ENCODE measurements at regions not wholly inside any gene's neighbourhood (a gene's known extent, or its start where the extent isn't known, plus 50 kb on each side); places are given as distances from the start of the nearest gene placed in this dataset.
A peak's percentile ranks its signal among the peaks of the same experiment; 100 is the strongest.

DNA sequence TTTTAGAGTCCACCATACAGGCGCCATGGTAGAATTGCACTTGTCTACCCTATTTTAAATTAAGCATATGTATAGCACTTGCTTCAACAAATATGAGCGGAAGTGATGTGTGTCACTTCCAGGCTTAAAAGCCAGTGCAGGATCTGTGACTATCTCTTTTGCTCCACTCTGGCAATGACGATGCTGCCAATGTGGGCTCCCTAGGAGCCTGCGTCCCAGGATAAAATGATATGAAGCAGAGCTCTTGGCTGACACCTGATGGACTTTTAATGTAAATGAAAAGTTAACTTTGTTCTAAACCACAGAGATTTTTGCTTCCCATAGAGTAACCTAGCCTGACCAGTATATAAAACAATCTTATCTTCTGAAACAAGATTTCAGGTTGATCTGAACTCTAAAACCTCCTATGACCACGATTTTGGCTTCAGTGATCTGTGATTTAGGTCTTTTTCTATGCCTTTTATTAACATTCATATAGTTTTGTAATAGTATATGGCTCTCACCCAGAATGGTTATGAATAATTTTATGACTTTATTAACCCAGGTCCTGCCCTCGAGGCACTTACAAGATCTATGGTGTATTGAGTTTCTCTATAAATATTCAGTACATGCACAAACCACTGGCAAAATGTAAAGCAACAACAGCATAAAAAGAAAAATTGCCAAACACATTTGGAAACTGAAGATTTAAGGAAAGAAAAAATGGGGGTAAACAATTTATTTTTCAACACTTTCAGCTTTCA lies 422.5 kb upstream of the PIK3C3 start:
- no peak for DNase-seq

DNA sequence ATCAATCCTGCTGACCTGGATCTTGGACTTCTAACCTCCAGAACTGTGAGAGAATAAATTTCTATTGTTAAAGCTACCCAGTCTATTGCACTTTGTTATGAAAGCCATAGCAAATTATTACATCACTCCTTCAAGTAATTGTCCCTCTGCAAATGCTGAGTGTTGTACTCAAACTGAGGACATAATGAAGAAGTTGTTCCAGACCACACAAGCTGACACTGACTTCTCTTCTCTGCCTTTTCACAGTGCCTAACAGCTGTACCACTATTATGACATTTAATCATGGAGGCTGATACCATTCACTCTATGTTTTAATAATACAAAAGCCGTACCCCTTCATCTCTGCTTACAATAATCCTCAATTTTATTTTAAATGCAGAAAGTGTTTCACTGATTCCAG lies 424.1 kb upstream of the PIK3C3 start:
- DNase-seq, result no peak

DNA sequence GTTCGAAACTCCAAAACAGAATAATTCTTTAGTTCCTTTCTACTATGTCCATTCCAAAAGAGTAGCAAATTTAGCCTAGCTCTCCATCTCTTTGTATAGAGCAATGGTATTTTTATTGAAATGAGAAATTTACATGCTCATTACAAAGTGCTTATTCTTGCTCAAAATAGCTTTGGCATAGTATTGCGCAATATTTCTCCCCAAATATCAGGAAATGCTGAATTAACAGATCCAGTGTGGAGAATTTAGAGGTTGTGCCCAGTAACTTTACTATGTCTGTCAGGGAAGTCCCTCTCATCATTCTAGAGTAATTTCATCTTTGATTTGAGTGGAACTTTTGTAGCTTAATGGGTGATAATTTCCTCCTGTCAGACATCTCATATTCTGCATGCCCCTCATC lies 425.9 kb upstream of the PIK3C3 start:
- DNase-seq, result no peak

DNA sequence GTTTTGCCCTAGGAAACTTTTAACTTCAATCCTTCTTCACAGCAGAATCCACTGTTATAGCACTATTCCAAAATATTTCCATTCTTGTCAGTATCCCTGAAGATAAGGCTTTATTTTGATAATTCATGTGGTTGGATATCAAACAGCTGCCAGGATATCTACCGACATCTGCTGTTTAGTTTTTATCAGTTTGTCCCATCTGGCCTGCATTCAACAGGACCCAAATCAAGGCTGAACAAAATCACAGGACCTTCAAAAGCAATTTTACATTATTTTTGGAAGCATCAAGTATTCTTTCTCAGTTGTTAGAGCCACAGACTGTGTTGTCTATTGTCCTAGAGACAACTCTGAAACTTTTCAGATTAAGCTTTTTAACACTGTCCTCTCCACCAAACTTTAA lies 429.0 kb upstream of the PIK3C3 start:
- no peak for DNase-seq

DNA sequence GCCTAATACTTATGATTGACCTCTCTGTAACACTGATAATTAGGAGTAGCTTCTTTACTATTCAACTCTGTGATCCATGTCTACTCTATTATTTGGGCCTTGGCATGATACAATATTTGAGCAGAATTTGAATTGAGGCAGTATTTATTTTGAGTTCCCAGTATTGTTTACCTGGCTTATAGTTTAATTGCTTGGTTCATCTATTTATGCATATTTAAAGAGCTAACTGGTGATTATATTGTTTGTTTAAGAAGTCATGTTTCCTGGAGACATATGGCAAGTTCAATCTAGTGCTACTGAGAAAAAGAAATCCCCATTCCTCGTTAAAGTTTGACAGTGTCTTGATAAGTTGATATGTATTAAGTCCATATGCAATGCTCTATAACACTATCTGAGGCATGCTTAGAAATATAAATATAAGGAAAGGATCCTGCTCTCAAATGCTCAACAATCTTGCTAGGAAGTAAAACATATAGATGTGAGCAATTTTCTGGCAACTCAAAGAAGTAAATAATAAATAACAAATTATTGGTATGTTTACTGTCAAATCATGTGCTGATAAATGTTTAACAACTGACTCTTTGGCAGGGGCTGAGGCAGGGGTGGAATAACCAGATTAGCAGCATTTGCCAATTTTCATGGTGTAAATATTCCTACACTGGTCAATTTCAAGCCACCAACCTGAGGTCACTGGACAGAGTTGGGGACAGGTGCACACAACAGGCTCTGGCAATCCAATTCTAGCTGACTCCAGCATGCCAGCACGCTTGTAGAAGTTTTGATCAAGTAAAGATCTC lies 430.2 kb upstream of the PIK3C3 start:
- DNase-seq, result peak; percentile 52

DNA sequence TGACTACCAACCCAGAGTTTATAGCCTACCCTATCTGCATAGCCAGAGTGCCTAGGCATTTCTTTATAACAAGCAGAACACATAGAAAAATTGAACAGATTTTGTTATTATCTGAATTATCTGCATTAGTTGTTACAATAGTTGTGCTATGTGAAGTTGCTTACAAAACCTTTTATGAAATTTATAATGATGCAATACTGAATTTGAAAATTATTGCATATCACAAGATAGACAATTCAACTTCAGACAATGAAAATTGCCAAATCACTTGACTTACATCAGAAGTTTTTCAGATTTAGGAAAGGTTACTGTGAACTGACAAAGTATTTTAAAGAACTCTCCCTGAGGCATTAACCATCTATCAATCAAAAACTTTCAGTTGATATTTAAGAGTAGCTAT lies 437.9 kb upstream of the PIK3C3 start:
- DNase-seq, result no peak

DNA sequence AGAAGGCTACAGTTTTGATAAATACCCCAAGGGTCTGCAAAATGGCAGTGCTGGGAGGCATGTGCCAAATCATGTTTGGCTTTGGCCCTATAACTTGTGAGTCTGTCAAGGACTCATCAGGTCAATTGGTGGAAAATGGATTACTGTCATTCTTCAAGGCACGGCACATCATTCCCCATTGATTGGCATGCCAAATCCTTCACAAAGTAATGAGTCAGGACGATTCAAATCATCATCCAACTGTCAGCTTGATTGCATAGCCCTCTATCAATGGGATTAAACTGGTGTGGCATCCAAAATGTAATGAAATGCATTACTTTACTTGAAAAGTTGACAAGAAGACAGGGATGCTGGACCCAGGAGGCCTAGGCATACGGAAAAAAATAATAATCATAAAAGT lies 441.6 kb upstream of the PIK3C3 start:
- no peak for DNase-seq

DNA sequence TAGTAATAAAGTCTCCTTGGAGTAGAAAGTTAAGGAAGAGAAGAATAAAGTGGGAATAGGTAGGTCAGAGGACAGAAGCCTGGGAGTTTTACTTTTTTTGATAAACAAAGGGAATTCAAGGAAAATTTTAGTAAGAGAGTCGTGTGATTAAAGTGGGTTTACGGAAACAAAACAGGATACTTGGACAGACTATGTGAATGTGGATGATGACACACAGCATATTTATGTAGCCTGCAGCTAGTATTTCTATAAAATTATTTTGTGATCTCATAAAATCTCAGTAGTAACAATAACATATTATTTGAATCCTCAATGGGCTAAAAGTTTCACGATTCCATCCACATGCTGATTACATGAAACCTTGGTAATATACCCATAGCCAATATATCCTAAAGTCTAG lies 450.7 kb upstream of the PIK3C3 start:
- DNase-seq, result no peak

DNA sequence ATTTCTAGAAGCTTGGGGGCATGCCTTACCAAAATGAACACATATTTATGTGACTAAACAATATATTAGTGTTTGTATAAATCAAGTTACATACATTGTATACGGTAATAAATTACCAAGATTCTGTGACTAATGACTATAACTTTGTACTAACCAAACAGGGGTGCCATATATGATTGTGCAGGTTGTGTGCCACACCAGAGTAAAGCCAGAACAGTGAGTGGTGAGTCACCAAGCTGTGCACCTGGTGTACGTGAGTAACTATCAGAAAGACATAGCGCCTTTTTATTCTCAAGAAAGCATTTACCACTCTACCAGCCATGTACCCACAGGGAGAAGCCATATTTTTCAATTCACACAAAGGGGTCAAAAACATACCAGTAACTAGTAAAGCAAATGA lies 453.2 kb upstream of the PIK3C3 start:
- no peak for DNase-seq

DNA sequence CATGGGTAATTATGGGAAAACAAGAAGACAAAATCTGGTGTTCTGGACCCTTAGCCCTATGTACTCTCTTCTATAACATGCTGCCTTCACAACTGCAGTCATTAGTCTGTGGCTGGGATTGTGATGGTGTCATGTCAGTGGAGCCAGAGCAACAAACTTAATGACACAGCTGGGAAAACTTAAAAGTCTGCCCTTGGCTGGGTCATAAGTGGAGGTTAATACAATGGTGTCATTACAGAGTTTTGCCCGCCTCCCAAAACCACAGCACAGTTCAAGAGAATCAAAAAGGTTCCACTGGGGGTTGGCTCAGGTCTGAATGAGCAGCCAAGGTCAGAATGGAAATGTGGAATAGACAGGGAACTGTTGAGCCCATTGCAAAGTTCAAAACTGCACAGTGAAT lies 455.7 kb upstream of the PIK3C3 start:
- no peak for DNase-seq

DNA sequence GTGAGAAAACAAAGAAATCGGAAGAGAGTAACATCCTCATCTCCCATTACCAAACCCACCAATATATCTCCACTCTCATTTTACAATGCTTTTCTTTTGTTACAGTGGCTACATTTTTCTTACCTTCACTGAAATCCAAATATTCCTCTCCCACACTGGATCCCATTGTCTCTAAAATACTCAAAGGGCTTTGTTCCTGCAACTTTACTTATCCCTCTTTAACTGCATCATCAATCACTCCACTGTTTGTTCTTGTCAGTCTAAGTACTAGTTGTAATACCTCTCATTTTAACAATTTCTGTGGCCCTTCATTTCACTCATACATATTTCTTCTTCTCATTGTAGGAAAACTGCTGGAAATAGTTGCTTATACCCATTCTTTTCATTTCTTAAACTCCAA lies 464.2 kb upstream of the PIK3C3 start:
- DNase-seq, result no peak

DNA sequence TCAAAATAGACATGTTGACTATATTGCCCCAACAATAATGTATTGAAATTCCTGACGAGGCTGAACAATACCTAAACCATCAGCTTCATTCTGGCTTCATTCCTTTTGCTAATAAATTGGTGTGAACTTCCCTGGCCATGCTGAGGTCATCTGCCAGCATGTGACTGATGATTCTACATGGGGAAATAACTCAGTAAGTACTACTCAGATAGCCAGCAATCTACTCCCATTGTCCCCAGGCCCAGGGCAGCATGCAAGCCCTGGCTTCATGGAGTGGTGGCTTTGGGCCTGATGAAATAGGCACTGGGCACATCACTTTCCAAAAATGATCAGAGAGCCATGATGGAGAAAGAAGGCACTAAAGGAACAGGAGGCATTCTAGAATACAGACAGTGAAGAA lies 468.5 kb upstream of the PIK3C3 start:
- DNase-seq, result no peak

DNA sequence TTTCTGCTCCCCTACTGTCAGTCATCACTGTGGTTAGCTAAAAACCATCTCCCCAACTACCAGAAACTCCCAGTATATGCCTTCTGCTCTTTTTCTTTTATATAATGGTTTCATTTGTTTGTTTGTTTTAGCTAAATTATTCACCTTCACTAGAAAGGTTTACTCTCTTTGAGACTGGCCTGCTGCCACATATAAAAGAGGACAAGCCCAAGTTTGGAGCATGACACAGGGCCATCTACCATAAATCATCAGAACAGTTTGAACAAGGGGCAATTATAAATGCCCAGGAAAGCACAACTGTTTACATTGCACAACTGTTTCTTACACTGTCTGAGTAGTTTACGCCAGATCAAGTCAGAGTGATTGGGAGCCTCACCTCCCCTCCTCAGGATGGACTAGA lies 471.0 kb upstream of the PIK3C3 start:
- DNase-seq, result peak; percentile 77

DNA sequence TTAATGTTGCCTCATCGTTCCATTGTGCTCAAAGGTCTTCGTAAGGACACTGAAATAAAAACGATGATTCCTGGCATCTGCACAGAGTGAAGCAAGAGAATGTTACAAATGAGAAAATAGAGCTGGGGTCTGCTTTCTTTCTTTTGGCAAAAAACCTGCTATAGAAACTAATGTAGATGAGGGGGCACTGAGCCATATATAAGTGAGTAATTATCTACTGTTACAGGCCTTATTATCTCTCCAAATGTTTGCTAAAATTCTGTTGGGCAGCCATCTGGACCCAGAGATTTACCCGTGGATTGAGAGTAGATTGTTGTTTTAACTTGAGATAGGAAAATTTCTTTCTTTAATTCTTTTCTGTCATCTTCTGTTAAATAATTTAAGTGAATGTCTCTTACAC lies 472.5 kb upstream of the PIK3C3 start:
- DNase-seq, result no peak

DNA sequence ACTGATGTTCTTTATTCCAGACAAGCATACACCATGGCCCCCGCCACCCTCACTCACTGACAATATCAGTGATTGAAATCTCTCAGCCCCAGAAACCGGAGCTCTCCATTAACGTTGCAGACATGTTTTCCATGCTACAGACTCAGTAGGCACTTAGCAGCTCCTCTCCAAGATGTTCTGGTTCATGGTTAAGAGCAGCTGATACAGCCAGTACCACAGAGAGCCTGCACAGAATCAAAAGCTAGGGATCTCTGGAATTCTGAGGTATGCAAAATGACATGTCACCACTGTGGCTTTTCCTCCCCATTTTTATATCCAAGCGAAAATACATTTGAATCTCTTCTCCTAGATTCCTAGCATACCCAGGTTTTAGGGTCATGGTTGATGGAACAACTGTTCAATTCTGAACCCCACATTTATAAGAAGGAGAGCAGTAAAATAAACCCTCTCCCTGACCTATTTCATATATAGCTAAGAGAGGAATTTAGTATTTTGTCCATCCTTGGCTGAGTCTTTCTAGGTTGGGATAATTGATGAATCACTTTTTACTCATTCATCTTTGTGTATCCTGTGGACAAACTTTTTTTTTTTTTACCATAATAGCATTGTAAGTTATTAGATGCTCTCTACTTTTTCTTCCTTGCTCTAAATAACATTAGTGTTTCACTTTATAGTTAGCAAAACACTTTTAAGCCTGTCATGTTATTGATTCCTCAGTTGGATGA lies 488.4 kb upstream of the PIK3C3 start:
- DNase-seq, result no peak

DNA sequence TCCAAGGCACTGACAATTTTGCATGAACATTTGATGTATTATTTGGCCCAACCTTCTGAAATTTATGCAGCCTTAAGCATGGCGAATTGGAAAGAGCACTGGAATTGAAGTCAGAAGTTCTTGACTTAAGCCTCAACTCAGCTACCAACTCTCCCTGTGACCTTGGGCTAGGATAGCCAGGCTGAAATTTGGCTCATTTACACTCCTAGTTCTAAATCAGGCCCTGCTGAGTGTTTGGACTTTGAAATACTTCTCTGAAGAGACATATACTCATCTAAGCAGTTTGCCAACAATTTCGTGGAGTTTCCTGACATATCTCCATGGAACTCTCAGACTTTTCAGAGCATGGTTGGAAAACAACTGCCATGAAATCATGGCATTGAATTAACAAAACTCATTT lies 489.6 kb upstream of the PIK3C3 start:
- DNase-seq, result no peak

DNA sequence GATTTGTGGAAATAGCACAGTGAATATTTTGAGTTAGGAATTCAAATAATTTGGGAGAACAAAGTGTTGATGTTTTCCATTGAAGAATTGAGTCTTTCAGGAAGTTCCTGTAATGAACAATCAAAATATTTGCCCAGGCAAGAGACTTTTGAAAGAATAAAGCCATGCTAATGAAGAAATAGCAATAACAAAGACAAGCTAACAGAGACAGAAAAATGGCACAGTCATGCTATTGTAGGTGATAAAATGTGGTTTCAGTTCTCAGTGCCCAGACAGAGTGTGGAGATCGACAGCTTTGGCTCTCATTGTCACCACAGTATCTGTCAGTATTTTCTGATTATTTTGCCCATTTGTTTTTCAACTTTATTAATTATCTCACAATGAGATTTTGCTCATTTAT lies 490.8 kb upstream of the PIK3C3 start:
- DNase-seq, result no peak

DNA sequence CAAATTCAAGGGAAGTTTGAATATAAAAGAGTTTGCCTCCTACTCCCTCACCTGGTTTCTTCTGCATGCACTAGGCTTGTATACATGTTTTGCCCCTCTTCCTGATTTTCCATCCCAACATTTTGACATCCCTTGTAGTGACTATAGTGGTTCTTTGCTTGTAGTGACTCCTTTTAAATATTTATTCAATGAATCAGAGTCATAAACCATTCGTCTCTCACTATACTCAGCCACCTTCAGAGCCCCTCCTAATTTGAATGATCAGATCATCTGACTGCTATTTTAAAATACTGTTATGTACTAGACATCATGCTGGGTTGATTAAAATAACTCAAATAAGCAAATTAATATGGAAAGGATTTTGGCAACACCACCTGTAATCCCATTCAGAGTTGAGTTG lies 492.1 kb upstream of the PIK3C3 start:
- DNase-seq, result no peak

DNA sequence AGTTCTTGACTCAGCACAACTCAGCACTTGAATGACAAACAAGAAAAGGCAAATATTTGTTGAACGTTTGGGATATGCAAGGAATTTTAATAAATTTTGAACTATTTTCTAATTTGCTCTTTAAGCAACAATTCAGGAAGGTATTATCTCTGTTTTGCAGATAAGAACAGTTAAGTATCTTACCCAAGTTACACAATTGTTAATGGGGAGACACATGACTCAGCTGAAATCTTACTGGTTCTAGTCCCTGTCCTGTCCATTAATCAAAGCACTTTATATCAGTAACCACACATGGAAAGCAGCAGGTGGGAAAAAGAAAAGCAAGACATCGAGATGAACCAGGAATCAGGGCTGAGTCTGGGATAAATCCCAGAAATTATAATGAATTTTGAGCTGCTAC lies 493.9 kb upstream of the PIK3C3 start:
- no peak for DNase-seq

DNA sequence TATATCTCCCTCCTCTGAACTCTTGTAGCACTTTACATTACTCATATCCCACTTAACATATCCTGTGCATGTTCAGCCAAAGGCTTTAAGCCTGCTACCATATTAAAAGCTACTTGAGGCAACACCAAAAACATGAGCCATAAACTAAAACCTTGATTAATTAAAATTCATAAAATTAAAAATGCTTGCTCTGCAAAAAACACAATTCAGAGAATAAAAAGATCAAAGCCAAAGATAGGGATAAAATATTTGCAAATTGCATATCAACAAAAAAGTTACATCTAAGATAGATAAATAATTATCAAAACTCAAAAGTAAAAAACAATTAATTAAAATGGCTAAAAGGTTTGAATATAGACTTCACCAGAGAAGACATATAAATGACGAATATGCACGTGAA lies 495.4 kb upstream of the PIK3C3 start:
- no peak for DNase-seq

DNA sequence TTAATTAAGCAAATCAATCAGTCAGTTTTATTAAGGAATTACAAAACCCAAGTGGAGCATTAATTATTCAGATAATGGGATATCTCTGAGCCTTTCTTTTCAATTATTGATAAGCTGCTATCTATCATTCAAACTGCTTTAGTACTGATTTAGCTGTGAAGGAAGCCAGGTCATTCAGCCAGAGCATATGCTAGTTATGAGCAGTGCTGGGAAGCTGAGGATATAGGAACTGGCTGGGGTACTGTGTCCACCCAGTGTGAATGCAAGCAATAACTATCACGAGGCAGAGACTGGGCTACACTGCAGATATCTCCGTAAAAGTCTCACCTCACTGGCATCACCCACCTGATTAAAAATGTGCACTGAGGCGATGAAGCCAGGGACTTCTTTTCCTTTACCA lies 496.7 kb upstream of the PIK3C3 start:
- DNase-seq, result no peak

DNA sequence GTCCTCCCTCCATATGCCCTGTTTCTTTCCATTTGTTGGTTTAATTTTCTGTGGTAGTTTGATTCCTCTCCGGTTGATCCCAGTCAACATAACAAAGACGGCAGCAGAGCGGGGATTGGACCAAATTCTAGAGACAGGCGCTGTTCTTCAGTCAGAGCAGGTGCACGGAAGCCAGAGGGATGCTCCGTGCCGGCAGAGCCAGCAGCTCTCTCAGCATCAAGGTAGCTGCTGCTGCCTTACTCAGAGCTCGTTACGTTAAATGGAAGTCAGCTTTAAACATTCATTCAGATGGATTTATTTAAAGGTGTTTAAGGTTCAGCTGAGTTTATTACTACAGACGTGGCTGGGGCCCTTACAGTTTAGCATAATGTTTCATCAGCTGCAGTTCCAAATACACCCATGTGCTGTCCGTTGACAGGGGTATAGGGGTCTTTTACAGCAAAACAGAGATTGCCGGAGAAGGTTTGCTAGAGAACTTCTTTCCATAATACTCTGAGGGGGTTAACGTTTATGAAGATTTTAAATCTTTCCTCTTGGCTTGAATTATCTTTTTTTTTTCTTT lies 497.2 kb upstream of the PIK3C3 start:
- no peak for DNase-seq

DNA sequence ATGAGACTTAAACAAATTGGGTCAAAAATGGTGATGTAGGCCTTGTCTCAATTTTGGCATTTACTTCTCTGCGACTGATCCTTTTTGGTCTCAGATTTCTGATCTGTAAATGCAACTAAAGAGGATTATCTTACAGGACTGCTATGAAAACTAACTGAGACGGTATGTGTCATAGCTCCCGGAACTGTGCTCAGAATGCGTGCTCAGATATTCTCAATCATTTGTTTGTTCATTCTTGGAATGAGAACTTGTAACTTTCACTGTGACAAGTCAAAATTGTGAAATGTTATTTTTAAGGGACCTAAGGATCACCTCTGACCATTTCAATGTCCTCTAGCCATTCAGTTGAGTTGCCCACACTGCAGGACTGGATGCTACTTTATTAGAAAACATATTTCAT lies 498.2 kb upstream of the PIK3C3 start:
- DNase-seq, result no peak

DNA sequence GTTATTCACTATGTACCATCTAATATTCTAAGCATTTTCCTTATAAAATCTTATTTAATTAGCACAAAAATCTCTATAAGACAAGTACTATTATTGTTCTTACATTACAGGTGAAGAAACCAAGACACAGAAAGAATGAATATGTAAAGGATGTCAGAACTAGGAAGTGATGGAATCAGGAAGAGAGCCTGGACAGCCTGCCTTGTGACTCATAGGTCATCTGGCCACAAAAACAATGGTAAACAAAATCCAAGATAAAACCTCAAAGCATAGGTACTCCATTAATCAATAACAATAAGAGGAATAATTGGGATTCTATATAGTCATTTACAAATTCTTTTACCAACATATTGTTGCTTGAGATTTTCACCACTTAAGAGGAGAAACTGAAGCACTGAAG lies 505.4 kb upstream of the PIK3C3 start:
- DNase-seq, result no peak

All from NCI-H1105 treated with DMSO at 0.1 percent for 48 hours (cell line).